Common myeloid progenitor, CD34-positive (primary cell): ENCODE measurements at regions not wholly inside any gene's neighbourhood (a gene's known extent, or its start where the extent isn't known, plus 50 kb on each side); places are given as distances from the start of the nearest gene placed in this dataset.

Source experiments
- CTCF ChIA-PET: fragments of 350-600 bp; sonication (Branson Sonifier 250); formaldehyde crosslinking; loops from one replicate; lab custom pipeline; 2021; ENCODE audit warnings: antibody characterized with exemption; lab: Charles Lee
- POLR2A ChIA-PET: fragments of 350-600 bp; sonication (Branson Sonifier 250); formaldehyde crosslinking; loops from one replicate; lab custom pipeline; 2021; ENCODE audit warnings: antibody characterized with exemption; lab: Charles Lee
- DNase-seq, 3 donors: peaks; one replicate each; pipeline versions ENCODE4 v3.0.0 to v3.0.0-alpha.2; 2013
- H3K27ac ChIP-seq, 2 experiments: 1 replicate in 1 of 2; 2 replicates in 1 of 2; pipeline ENCODE4 v1.7.0; 2013; ENCODE audit warnings: inconsistent platforms in 2 of 2, low read length in 2 of 2, mild to moderate bottlenecking in 2 of 2, low read depth in 1 of 2, moderate library complexity in 1 of 2; ENCODE audit not compliant: severe bottlenecking in 2 of 2, insufficient read depth in 1 of 2, poor library complexity in 1 of 2
- H3K27me3 ChIP-seq, 5 experiments: replicated peaks in 2 of 5; 1 replicate in 3 of 5; 2 replicates in 2 of 5; pipeline versions ENCODE4 v1.6.1 to v1.7.0; 2013; ENCODE audit warnings: low read length in 4 of 5, mild to moderate bottlenecking in 2 of 5, moderate library complexity in 2 of 5, inconsistent platforms in 1 of 5; ENCODE audit not compliant: insufficient read depth in 5 of 5, control insufficient read depth in 4 of 5
- H3K36me3 ChIP-seq, 4 experiments: 1 replicate in 2 of 4; 2 replicates in 2 of 4; pipeline versions ENCODE4 v1.6.1 to v1.7.0; 2013; ENCODE audit warnings: low read length in 3 of 4, control low read depth in 1 of 4, mild to moderate bottlenecking in 1 of 4; ENCODE audit not compliant: control insufficient read depth in 4 of 4, insufficient read depth in 4 of 4
- H3K4me1 ChIP-seq, 4 experiments: 1 replicate in 3 of 4; 2 replicates in 1 of 4; pipeline versions ENCODE4 v1.6.1 to v1.7.1; 2013; ENCODE audit warnings: low read length in 3 of 4, mild to moderate bottlenecking in 3 of 4, control low read depth in 1 of 4, inconsistent platforms in 1 of 4, moderate library complexity in 1 of 4; ENCODE audit not compliant: control insufficient read depth in 4 of 4, insufficient read depth in 4 of 4; ENCODE audit errors: control extremely low read depth in 1 of 4
- H3K4me3 ChIP-seq, 7 experiments: 1 replicate in 4 of 7; 2 replicates in 3 of 7; pipeline versions ENCODE4 v1.5.1 to v1.7.0; 2013; ENCODE audit warnings: mild to moderate bottlenecking in 7 of 7, low read length in 6 of 7, moderate library complexity in 6 of 7, inconsistent platforms in 2 of 7, low read depth in 2 of 7, control low read depth in 1 of 7; ENCODE audit not compliant: insufficient read depth in 4 of 7, control insufficient read depth in 1 of 7; ENCODE audit errors: extremely low read depth in 1 of 7
- H3K9me3 ChIP-seq, 5 experiments: 1 replicate in 4 of 5; 2 replicates in 1 of 5; pipeline versions ENCODE4 v1.6.1 to v1.7.1; 2013; ENCODE audit warnings: low read length in 4 of 5, mild to moderate bottlenecking in 2 of 5, inconsistent platforms in 1 of 5, low read depth in 1 of 5, moderate library complexity in 1 of 5; ENCODE audit not compliant: control insufficient read depth in 4 of 5, insufficient read depth in 2 of 5; ENCODE audit errors: control extremely low read depth in 1 of 5
- WGBS: methylation state at CpG from one replicate; pipeline ENCODE4 v1.1.5; 2013; ENCODE audit not compliant: insufficient coverage; 5-methylcytosine and 5-hydroxymethylcytosine counted together

DNA sequence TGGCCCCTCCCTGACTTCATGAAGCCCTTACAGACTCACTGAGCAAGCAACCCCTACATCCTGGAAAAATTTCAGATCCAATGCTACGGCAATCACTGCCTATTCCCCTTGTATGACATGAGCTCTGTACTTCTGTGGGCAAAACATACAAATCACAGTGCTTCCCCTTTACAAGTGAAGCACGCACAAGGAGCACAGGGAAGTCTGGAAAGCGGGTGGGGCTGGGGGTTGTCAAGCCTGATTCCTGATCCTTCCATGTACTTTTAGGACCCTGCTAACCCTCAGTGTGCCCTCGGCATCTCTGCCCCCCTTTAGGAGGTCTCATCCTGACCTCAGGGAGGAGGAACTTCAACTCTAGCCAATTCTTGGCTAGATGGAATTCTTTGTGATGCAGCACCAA is 405.7 kb upstream of the POU3F1 start:
- DNase-seq, result no peak
- Histone ChIP-seq H3K4me3 (no peak overlapping the region), H3K9me3 (no peaks in the 10 kb centered on the region), H3K4me1 (no peaks in the 10 kb centered on the region), H3K27ac (no peak overlapping the region), H3K27me3 (peaks cover 0 to 50% (median 2%) of the 10 kb centered on the region in 5 experiments), H3K36me3 (no peaks in the 10 kb centered on the region)
- 49% methylated on average over 4 of the region's 4 CpGs for WGBS
- CTCF ChIA-PET, result no interaction called here
- POLR2A ChIA-PET, result no interaction called here

DNA sequence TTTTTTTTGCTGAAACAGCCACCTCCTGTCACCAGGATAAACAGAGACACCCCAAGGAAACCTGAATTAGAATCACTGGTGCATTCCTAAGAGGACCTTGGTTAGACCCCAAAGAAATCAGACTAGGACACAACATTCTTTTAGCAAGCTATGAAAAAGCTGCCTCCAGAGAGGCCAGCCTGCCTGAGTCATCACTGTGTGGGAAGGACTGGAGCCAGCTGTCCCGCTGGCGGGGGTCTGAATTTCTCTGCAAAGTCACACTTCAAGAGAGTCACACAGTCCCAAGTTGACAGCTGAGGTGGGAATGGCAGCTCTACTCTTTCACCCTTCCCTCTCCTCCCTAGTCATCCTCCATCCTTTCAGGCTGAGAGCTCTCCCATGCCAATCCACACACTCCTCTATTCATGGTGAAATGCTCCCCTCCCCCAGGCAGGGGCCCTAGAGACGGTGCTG is 405.0 kb upstream of the POU3F1 start:
- Histone ChIP-seq H3K36me3 (no peaks in the 10 kb centered on the region), H3K4me1 (no peaks in the 10 kb centered on the region), H3K9me3 (no peaks in the 10 kb centered on the region), H3K27ac (no peak overlapping the region), H3K27me3 (peaks cover 0 to 51% (median 2%) of the 10 kb centered on the region in 5 experiments), H3K4me3 (no peak overlapping the region)
- ChIA-PET CTCF (no interaction called here), POLR2A (no interaction called here)
- no peak for DNase-seq
- 23% methylated on average over 2 of the region's 3 CpGs for WGBS

GRCh38 chr1:38448893-38449292 is 402.3 kb upstream of the POU3F1 start:
- H3K9me3 ChIP-seq, result peaks cover 0 to 2% (median 0%) of the 10 kb centered on the region in 5 experiments
- H3K27me3 ChIP-seq, result peaks cover 0 to 55% (median 2%) of the 10 kb centered on the region in 5 experiments
- H3K36me3 ChIP-seq, result no peaks in the 10 kb centered on the region
- DNase-seq, result no peak
- H3K4me1 ChIP-seq, result no peaks in the 10 kb centered on the region
- CTCF ChIA-PET, result no interaction called here
- no peak overlapping the region for H3K27ac ChIP-seq
- H3K4me3 ChIP-seq, result no peak overlapping the region
- 83% methylated on average over 8 of the region's 10 CpGs for WGBS
- POLR2A ChIA-PET, result no interaction called here

GRCh38 chr1:38446936-38447335 is 400.3 kb upstream of the POU3F1 start:
- DNase-seq, result no peak
- POLR2A ChIA-PET, result no interaction called here
- Histone ChIP-seq H3K9me3 (peaks cover 0 to 2% (median 0%) of the 10 kb centered on the region in 5 experiments), H3K36me3 (no peaks in the 10 kb centered on the region), H3K27ac (no peak overlapping the region), H3K4me3 (no peak overlapping the region), H3K4me1 (no peaks in the 10 kb centered on the region), H3K27me3 (peaks cover 0 to 49% (median 0%) of the 10 kb centered on the region in 5 experiments)
- CTCF ChIA-PET, result no interaction called here
- 92% methylated on average over 4 of the region's 4 CpGs for WGBS

DNA sequence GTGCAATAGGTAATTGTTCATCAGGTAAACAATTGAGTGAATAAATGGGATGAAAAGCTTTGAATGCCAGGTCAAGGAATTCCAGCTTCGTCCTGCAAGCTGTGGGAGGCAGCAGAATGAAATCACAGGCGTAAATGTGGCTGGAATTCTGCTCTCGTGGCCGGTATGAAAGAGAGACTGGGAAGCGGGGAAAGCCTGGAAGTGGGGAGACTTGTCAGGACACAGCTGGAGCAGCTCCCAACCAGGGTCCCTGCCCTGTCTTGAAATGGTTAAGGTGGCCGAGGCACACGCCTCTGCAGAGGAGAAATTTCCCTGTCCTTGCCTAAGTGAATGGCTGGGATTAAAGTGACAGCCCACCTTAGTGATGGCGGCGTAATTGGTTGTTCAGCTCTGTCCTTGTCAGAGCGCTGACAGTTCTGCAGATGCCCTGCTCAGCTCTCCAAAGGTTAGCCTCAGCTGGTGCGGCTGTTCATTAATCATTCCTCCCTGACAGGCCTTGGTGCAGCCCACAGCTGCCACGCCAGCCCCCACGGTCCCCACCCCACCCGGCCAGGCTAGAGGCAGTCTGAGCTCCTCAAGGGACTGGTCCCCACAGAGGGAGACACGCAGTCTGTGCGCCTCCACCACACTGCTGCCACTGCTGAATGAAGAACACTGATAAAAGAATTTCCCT is 398.3 kb upstream of the POU3F1 start:
- Histone ChIP-seq H3K27ac (no peak overlapping the region), H3K36me3 (no peaks in the 10 kb centered on the region), H3K4me3 (no peak overlapping the region), H3K27me3 (peaks cover 0 to 36% (median 2%) of the 10 kb centered on the region in 5 experiments), H3K9me3 (peaks cover 0 to 17% (median 2%) of the 10 kb centered on the region in 5 experiments), H3K4me1 (no peaks in the 10 kb centered on the region)
- no peak for DNase-seq
- ChIA-PET CTCF (no interaction called here), POLR2A (no interaction called here)
- 72% methylated on average over 15 of the region's 16 CpGs for WGBS

DNA sequence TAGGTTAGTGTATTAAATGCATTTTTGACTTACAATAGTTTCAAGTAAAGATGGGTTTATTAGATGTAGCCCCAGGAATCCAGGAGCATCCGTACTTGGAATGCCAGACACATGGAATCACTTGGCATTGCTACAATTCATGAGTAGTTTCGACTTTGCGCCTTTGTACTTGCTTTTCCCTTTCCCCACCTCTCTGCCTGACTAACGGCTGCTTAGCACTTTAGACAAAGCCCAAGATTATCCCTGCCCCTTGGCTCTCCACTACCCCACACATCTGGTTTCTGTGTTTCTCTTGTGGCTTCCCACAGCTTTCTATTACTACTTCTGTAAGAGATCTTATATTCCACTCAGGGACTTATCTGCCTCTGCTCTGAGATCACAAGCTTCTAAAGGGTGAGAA is 397.7 kb upstream of the POU3F1 start:
- Histone ChIP-seq H3K4me1 (no peaks in the 10 kb centered on the region), H3K4me3 (no peak overlapping the region), H3K36me3 (no peaks in the 10 kb centered on the region), H3K27me3 (peaks cover 0 to 33% (median 2%) of the 10 kb centered on the region in 5 experiments), H3K9me3 (peaks cover 0 to 17% (median 2%) of the 10 kb centered on the region in 5 experiments), H3K27ac (no peak overlapping the region)
- CTCF ChIA-PET, result no interaction called here
- 62% methylated on average over 4 of the region's 4 CpGs for WGBS
- no peak for DNase-seq
- POLR2A ChIA-PET, result no interaction called here

GRCh38 chr1:38440402-38440801 is 393.8 kb upstream of the POU3F1 start:
- POLR2A ChIA-PET, result no interaction called here
- Histone ChIP-seq H3K4me1 (no peaks in the 10 kb centered on the region), H3K9me3 (peaks cover 0 to 17% (median 2%) of the 10 kb centered on the region in 5 experiments), H3K27ac (no peak overlapping the region), H3K36me3 (no peaks in the 10 kb centered on the region), H3K27me3 (peaks cover 0 to 10% (median 2%) of the 10 kb centered on the region in 5 experiments), H3K4me3 (no peak overlapping the region)
- no peak for DNase-seq
- CTCF ChIA-PET, result no interaction called here
